Fibroblast of the aortic adventitia (primary cell): ENCODE measurements at regions not wholly inside any gene's neighbourhood (a gene's known extent, or its start where the extent isn't known, plus 50 kb on each side); places are given as distances from the start of the nearest gene placed in this dataset.

Source experiments
- DNase-seq: peaks from one replicate; pipeline ENCODE4 v3.0.0-alpha.2; 2010; ENCODE audit warnings: low read depth
- H3K4me3 ChIP-seq: 2 replicates; pipeline ENCODE4 v1.5.1; 2011; ENCODE audit warnings: low read depth, mild to moderate bottlenecking, control low read depth, low read length, moderate library complexity
- CTCF ChIP-seq: IDR thresholded peaks from 2 replicates; pipeline ENCODE4 v1.5.1; 2011; ENCODE audit warnings: mild to moderate bottlenecking, low read length, control low read depth, inconsistent platforms; ENCODE audit not compliant: insufficient read depth

GRCh38 chr11:105447936-105448702 lies 161.8 kb upstream of the GRIA4 start:
- no peak overlapping the region for H3K4me3 ChIP-seq
- no peak for DNase-seq
- no peak for TF ChIP-seq CTCF

- no peak for DNase-seq
- H3K4me3 ChIP-seq, result no peak overlapping the region
- TF ChIP-seq CTCF, result no peak
Measured at GRCh38 chr11:105443623-105444022, 166.2 kb upstream of the GRIA4 start.

- H3K4me3 ChIP-seq, result no peak overlapping the region
- DNase-seq, result no peak
- no peak for TF ChIP-seq CTCF
Measured at GRCh38 chr11:105432241-105432995, 177.5 kb upstream of the GRIA4 start.

GRCh38 chr11:105429096-105429910 lies 180.6 kb upstream of the GRIA4 start:
- H3K4me3 ChIP-seq, result no peak overlapping the region
- no peak for TF ChIP-seq CTCF
- no peak for DNase-seq

GRCh38 chr11:105407101-105407500 lies 202.8 kb upstream of the GRIA4 start:
- no peak for DNase-seq

More at GRCh38 chr11:105407101-105407500, 202.8 kb upstream of the GRIA4 start:
- H3K4me3 ChIP-seq, result no peak overlapping the region
- TF ChIP-seq CTCF, result no peak
